ENCODE measurements at regions not wholly inside any gene's neighbourhood (a gene's known extent, or its start where the extent isn't known, plus 50 kb on each side); places are given as distances from the start of the nearest gene placed in this dataset.

- TF ChIP-seq, protein P1, sequence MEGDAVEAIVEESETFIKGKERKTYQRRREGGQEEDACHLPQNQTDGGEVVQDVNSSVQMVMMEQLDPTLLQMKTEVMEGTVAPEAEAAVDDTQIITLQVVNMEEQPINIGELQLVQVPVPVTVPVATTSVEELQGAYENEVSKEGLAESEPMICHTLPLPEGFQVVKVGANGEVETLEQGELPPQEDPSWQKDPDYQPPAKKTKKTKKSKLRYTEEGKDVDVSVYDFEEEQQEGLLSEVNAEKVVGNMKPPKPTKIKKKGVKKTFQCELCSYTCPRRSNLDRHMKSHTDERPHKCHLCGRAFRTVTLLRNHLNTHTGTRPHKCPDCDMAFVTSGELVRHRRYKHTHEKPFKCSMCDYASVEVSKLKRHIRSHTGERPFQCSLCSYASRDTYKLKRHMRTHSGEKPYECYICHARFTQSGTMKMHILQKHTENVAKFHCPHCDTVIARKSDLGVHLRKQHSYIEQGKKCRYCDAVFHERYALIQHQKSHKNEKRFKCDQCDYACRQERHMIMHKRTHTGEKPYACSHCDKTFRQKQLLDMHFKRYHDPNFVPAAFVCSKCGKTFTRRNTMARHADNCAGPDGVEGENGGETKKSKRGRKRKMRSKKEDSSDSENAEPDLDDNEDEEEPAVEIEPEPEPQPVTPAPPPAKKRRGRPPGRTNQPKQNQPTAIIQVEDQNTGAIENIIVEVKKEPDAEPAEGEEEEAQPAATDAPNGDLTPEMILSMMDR (IDR thresholded peaks at IDR 0.05; ENCODE audit: low read length): no peak
- no peak for TF ChIP-seq EZH2 (IDR thresholded peaks at IDR 0.05; ENCODE audit: borderline replicate concordance, low read length)
Observed at GRCh38 chr9:7392148-7392547, 407.4 kb downstream of the DMAC1 start.
